ENCODE measurements at regions not wholly inside any gene's neighbourhood (a gene's known extent, or its start where the extent isn't known, plus 50 kb on each side); places are given as distances from the start of the nearest gene placed in this dataset.

DNA sequence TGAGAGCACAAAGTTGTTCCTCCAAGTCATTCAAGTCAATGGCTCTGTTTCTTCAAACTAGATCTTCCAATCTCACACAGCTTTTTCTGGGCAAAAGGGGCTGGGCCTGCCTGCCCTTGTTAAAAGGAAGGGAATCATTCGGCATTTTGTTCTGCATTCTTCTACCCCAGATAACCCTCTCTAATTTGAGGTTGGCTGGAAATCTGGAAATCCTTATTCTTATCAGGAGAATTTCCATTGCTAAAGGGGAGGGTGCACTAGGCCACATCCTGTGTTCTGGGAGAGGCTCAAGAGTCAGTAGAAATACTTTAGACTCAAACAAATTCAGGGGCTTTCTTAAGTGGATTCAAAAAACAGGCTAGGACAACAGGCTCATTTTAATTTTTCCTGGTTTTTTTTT lies 384.7 kb upstream of the ZNF462 start:
- TF ChIP-seq, protein P1, sequence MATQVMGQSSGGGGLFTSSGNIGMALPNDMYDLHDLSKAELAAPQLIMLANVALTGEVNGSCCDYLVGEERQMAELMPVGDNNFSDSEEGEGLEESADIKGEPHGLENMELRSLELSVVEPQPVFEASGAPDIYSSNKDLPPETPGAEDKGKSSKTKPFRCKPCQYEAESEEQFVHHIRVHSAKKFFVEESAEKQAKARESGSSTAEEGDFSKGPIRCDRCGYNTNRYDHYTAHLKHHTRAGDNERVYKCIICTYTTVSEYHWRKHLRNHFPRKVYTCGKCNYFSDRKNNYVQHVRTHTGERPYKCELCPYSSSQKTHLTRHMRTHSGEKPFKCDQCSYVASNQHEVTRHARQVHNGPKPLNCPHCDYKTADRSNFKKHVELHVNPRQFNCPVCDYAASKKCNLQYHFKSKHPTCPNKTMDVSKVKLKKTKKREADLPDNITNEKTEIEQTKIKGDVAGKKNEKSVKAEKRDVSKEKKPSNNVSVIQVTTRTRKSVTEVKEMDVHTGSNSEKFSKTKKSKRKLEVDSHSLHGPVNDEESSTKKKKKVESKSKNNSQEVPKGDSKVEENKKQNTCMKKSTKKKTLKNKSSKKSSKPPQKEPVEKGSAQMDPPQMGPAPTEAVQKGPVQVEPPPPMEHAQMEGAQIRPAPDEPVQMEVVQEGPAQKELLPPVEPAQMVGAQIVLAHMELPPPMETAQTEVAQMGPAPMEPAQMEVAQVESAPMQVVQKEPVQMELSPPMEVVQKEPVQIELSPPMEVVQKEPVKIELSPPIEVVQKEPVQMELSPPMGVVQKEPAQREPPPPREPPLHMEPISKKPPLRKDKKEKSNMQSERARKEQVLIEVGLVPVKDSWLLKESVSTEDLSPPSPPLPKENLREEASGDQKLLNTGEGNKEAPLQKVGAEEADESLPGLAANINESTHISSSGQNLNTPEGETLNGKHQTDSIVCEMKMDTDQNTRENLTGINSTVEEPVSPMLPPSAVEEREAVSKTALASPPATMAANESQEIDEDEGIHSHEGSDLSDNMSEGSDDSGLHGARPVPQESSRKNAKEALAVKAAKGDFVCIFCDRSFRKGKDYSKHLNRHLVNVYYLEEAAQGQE (IDR thresholded peaks at IDR 0.05; ENCODE audit: borderline replicate concordance), result no peak
- TF ChIP-seq POLR2AphosphoS5 (IDR thresholded peaks at IDR 0.05), result no peak
- TF ChIP-seq MXI1 (conservative IDR thresholded peaks at IDR 0.05; ENCODE audit: poor library complexity, severe bottlenecking), result no peak
- no peak for TF ChIP-seq EZH2 (IDR thresholded peaks at IDR 0.05; ENCODE audit: borderline replicate concordance, insufficient read depth, low read length, poor library complexity, severe bottlenecking)
- no peak for TF ChIP-seq RAD21 (conservative IDR thresholded peaks at IDR 0.05)
- TF ChIP-seq, protein P2, sequence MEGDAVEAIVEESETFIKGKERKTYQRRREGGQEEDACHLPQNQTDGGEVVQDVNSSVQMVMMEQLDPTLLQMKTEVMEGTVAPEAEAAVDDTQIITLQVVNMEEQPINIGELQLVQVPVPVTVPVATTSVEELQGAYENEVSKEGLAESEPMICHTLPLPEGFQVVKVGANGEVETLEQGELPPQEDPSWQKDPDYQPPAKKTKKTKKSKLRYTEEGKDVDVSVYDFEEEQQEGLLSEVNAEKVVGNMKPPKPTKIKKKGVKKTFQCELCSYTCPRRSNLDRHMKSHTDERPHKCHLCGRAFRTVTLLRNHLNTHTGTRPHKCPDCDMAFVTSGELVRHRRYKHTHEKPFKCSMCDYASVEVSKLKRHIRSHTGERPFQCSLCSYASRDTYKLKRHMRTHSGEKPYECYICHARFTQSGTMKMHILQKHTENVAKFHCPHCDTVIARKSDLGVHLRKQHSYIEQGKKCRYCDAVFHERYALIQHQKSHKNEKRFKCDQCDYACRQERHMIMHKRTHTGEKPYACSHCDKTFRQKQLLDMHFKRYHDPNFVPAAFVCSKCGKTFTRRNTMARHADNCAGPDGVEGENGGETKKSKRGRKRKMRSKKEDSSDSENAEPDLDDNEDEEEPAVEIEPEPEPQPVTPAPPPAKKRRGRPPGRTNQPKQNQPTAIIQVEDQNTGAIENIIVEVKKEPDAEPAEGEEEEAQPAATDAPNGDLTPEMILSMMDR (IDR thresholded peaks at IDR 0.05; ENCODE audit: poor library complexity, severe bottlenecking), result no peak
- TF ChIP-seq SMC3 (conservative IDR thresholded peaks at IDR 0.05; ENCODE audit: poor library complexity), result no peak
- no peak for TF ChIP-seq TAF1 (IDR thresholded peaks at IDR 0.05; ENCODE audit: low read depth)
- TF ChIP-seq EP300 (conservative IDR thresholded peaks at IDR 0.05; ENCODE audit: poor library complexity, severe bottlenecking), result no peak
- Histone ChIP-seq H4K20me1 (ENCODE audit: insufficient read depth) (no peaks in the 10 kb centered on the region), H3K9me2 (ENCODE audit: insufficient read depth, low read length) (no peaks in the 10 kb centered on the region), H3K36me3 (ENCODE audit: insufficient read depth, low read length) (no peaks in the 10 kb centered on the region), H3K4me3 (ENCODE audit: low read length) (no peak overlapping the region), H3K27ac (ENCODE audit: low read length) (no peak overlapping the region), H3K27me3 (ENCODE audit: insufficient read depth, low read depth, low read length) (no peaks in the 10 kb centered on the region), H3K9ac (ENCODE audit: low read length) (no peak overlapping the region), H3K4me2 (ENCODE audit: low read length) (no peak overlapping the region), H3K79me2 (replicated peaks; ENCODE audit: insufficient read depth, low read length) (no peaks in the 10 kb centered on the region), H2AFZ (ENCODE audit: low read depth, low read length) (no peak overlapping the region), H3F3A (ENCODE audit: insufficient read depth, low read length, poor library complexity, severe bottlenecking) (no peaks in the 10 kb centered on the region), H3K9me3 (ENCODE audit: low read length) (peaks cover 4% of the 10 kb centered on the region)

DNA sequence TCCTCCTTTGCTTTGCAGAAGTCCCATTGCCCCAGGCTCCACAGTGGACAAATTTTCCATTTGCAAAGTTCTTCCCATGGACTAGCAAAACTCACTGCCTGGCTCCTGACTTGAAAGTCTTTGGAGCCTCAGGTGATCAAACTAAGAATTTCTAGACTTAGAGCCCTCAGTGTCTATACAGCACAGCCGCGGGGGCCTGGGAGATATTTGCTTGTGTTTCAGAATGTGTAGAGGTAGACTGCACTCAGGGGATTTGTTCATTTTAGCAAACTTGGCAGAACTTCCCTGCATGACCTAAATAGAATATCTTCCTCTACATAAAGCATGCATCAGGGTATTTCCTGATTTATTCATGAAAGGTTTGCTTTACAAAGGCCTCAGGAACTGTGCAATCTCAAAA lies 384.2 kb upstream of the ZNF462 start:
- Histone ChIP-seq H3K9ac (ENCODE audit: low read length) (no peak overlapping the region), H3K9me2 (ENCODE audit: insufficient read depth, low read length) (no peaks in the 10 kb centered on the region), H4K20me1 (ENCODE audit: insufficient read depth) (no peaks in the 10 kb centered on the region), H3F3A (ENCODE audit: insufficient read depth, low read length, poor library complexity, severe bottlenecking) (no peaks in the 10 kb centered on the region), H3K27me3 (ENCODE audit: insufficient read depth, low read depth, low read length) (no peaks in the 10 kb centered on the region), H3K9me3 (ENCODE audit: low read length) (peaks cover 4% of the 10 kb centered on the region), H3K79me2 (replicated peaks; ENCODE audit: insufficient read depth, low read length) (no peaks in the 10 kb centered on the region), H3K4me3 (ENCODE audit: low read length) (no peak overlapping the region), H3K36me3 (ENCODE audit: insufficient read depth, low read length) (no peaks in the 10 kb centered on the region), H2AFZ (ENCODE audit: low read depth, low read length) (no peak overlapping the region), H3K27ac (ENCODE audit: low read length) (no peak overlapping the region), H3K4me2 (ENCODE audit: low read length) (no peak overlapping the region)
- TF ChIP-seq TAF1 (IDR thresholded peaks at IDR 0.05; ENCODE audit: low read depth) (no peak), RAD21 (conservative IDR thresholded peaks at IDR 0.05) (no peak)
- TF ChIP-seq, protein P1 (IDR thresholded peaks at IDR 0.05; ENCODE audit: borderline replicate concordance), result no peak

All from neural cell (in vitro differentiated cells).